Panc1 (cell line): ENCODE measurements at regions not wholly inside any gene's neighbourhood (a gene's known extent, or its start where the extent isn't known, plus 50 kb on each side); places are given as distances from the start of the nearest gene placed in this dataset.
A peak's percentile ranks its signal among the peaks of the same experiment; 100 is the strongest.

Source experiments
- ATAC-seq: fragments of 200-7000 bp; cut with Tn5 transposase; 2 replicates; pipeline ENCODE4 v1.9.1; 2020; ENCODE audit warnings: mild to moderate bottlenecking, moderate library complexity
- BruUV-seq: library from RNA; stranded (reverse); fragments of 400-500 nt; replicated peaks from 2 replicates; lab custom pipeline; 2021; lab: Mats Ljungman, UMichigan
- CTCF ChIA-PET: fragments of 300-600 bp; sonication (Branson Sonifier 250); formaldehyde crosslinking; loops from one replicate; lab custom pipeline; 2022; ENCODE audit warnings: antibody characterized with exemption; lab: Charles Lee
- POLR2A ChIA-PET: fragments of 300-600 bp; sonication (Branson Sonifier 250); formaldehyde crosslinking; loops from one replicate; lab custom pipeline; 2022; ENCODE audit warnings: antibody characterized with exemption; lab: Charles Lee
- DNase-seq: peaks from one replicate; pipeline ENCODE4 v3.0.0-alpha.2; 2010; ENCODE audit warnings: low read depth, low spot score
- H3K27ac ChIP-seq: 2 replicates; pipeline ENCODE4 v1.5.1; 2011; ENCODE audit warnings: mild to moderate bottlenecking, low read length, inconsistent platforms
- H3K27me3 ChIP-seq: fragments of 200-500 bp; sonication (Bioruptor generic); 2 replicates; pipeline ENCODE4 v1.6.0; 2014; ENCODE audit warnings: low read length, inconsistent platforms; ENCODE audit not compliant: control insufficient read depth, insufficient read depth
- H3K36me3 ChIP-seq: fragments of 200-500 bp; sonication (Bioruptor generic); 2 replicates; pipeline ENCODE4 v1.5.1; 2014; ENCODE audit warnings: inconsistent platforms, mild to moderate bottlenecking, low read length, moderate library complexity; ENCODE audit not compliant: control insufficient read depth, insufficient read depth
- H3K4me1 ChIP-seq: 2 replicates; pipeline ENCODE4 v1.5.1; 2011; ENCODE audit warnings: inconsistent platforms, mild to moderate bottlenecking, low read length, moderate library complexity; ENCODE audit not compliant: control insufficient read depth, insufficient read depth
- H3K4me3 ChIP-seq, 2 experiments: 2 replicates each; pipeline ENCODE4 v1.5.1; 2011 to 2012; ENCODE audit warnings: low read depth in 2 of 2, low read length in 2 of 2, mild to moderate bottlenecking in 2 of 2, inconsistent platforms in 1 of 2, moderate library complexity in 1 of 2
- H3K9me3 ChIP-seq: fragments of 200-500 bp; sonication (Bioruptor generic); 2 replicates; pipeline ENCODE4 v1.5.1; 2014; ENCODE audit warnings: low read depth, mild to moderate bottlenecking, inconsistent platforms, low read length, moderate library complexity; ENCODE audit not compliant: control insufficient read depth, insufficient read depth
- POLR2AphosphoS5 ChIP-seq: IDR thresholded peaks from 2 replicates; pipeline ENCODE4 v1.6.1; 2012; ENCODE audit warnings: mild to moderate bottlenecking, low read depth, low read length, moderate library complexity
- SIN3A ChIP-seq: IDR thresholded peaks from 2 replicates; pipeline ENCODE4 v1.6.1; 2012; ENCODE audit warnings: low read depth, mild to moderate bottlenecking, low read length, moderate library complexity, borderline replicate concordance; ENCODE audit not compliant: insufficient read depth
- TCF7L2 ChIP-seq: IDR thresholded peaks from 2 replicates; pipeline ENCODE4 v1.6.1; 2011; ENCODE audit warnings: mild to moderate bottlenecking, low read depth, low read length, inconsistent platforms
- in situ Hi-C: cut with HindIII; loops from 2 replicates; pipeline ENCODE4 v1.10.0; 2016; ENCODE audit warnings: low sequenced_read_pairs, low pct_unique_long_range_greater_than_20kb
- intact Hi-C: fragments of 100-400 bp; cut with micrococcal nuclease; formaldehyde crosslinking; loops from one replicate; pipeline ENCODE4 v1.10.0; 2022; ENCODE audit not compliant: unreplicated experiment
- TF ChIP-seq, protein P1 (sequence below): fragments of 450-650 bp; IDR thresholded peaks from 2 replicates; pipeline ENCODE4 v1.5.1; 2017; ENCODE audit warnings: mild to moderate bottlenecking
- TF ChIP-seq, protein P2 (sequence below), 2 experiments: IDR thresholded peaks; 2 replicates each; pipeline ENCODE4 v1.6.1; 2011 to 2012; ENCODE audit warnings: low read depth in 2 of 2, control low read depth in 1 of 2, low read length in 1 of 2, mild to moderate bottlenecking in 1 of 2, moderate library complexity in 1 of 2; ENCODE audit not compliant: insufficient read depth in 1 of 2

DNA sequence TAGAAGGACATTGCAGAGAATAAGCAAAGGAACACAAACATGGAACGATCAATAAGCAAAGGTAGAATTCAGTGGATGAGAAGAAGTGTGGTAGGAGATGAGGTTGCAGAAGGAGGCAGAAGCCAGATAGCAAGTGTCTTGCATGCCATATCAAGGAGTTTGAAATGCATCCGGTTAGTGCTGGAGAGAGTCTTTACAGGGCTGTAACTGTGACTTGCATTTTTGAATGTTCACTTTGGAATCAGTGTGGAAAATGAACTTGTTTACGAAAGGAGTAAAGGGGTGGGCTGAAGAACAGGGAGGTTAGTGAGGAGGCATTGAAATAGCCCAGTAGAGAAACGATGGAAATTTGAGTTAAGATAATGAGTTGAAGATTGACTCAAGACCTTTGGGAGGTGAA lies 90.7 kb upstream of the MBNL2 start:
- Histone ChIP-seq H3K36me3 (no peaks in the 10 kb centered on the region), H3K9me3 (no peaks in the 10 kb centered on the region), H3K27me3 (no peaks in the 10 kb centered on the region), H3K4me3 (no peak overlapping the region), H3K4me1 (peaks cover 37% of the 10 kb centered on the region), H3K27ac (peak overlapping the region; percentile 61)
- ATAC-seq (no peak), DNase-seq (no peak)
- TF ChIP-seq, protein P1, sequence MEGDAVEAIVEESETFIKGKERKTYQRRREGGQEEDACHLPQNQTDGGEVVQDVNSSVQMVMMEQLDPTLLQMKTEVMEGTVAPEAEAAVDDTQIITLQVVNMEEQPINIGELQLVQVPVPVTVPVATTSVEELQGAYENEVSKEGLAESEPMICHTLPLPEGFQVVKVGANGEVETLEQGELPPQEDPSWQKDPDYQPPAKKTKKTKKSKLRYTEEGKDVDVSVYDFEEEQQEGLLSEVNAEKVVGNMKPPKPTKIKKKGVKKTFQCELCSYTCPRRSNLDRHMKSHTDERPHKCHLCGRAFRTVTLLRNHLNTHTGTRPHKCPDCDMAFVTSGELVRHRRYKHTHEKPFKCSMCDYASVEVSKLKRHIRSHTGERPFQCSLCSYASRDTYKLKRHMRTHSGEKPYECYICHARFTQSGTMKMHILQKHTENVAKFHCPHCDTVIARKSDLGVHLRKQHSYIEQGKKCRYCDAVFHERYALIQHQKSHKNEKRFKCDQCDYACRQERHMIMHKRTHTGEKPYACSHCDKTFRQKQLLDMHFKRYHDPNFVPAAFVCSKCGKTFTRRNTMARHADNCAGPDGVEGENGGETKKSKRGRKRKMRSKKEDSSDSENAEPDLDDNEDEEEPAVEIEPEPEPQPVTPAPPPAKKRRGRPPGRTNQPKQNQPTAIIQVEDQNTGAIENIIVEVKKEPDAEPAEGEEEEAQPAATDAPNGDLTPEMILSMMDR: no peak
- no peak for TF ChIP-seq TCF7L2
- TF ChIP-seq, protein P2, sequence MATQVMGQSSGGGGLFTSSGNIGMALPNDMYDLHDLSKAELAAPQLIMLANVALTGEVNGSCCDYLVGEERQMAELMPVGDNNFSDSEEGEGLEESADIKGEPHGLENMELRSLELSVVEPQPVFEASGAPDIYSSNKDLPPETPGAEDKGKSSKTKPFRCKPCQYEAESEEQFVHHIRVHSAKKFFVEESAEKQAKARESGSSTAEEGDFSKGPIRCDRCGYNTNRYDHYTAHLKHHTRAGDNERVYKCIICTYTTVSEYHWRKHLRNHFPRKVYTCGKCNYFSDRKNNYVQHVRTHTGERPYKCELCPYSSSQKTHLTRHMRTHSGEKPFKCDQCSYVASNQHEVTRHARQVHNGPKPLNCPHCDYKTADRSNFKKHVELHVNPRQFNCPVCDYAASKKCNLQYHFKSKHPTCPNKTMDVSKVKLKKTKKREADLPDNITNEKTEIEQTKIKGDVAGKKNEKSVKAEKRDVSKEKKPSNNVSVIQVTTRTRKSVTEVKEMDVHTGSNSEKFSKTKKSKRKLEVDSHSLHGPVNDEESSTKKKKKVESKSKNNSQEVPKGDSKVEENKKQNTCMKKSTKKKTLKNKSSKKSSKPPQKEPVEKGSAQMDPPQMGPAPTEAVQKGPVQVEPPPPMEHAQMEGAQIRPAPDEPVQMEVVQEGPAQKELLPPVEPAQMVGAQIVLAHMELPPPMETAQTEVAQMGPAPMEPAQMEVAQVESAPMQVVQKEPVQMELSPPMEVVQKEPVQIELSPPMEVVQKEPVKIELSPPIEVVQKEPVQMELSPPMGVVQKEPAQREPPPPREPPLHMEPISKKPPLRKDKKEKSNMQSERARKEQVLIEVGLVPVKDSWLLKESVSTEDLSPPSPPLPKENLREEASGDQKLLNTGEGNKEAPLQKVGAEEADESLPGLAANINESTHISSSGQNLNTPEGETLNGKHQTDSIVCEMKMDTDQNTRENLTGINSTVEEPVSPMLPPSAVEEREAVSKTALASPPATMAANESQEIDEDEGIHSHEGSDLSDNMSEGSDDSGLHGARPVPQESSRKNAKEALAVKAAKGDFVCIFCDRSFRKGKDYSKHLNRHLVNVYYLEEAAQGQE (IDR thresholded peaks at IDR 0.05; ENCODE audit: insufficient read depth in 1 of 2, low read depth in 2 of 2, low read length in 1 of 2): no peak
- no peak for TF ChIP-seq SIN3A
- no peak for TF ChIP-seq POLR2AphosphoS5
- in situ Hi-C loops: no loop called here
- intact Hi-C loops: no loop called here
- BruUV-seq: no TSS peak
- ChIA-PET POLR2A (no interaction called here), CTCF (no interaction called here)

DNA sequence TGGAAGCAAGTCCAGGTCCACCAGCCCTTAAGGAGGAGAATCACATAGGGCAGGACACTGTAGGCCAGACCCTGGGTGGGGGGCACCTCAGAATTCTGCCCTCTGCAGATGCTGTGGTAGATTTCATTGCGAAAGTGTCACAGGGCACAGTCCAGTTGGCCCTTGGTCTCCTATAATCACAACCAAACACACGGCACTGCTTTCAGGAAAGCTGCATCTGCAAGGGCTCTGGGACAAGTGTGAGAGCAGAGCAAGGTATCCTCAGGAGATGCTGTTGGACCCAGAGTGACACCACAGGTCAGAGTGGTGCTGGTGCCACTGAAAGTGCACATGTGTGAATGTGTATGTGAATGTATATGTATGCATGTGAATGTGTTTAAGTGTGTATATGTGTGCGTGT lies 88.6 kb upstream of the MBNL2 start:
- POLR2A ChIA-PET: no interaction called here
- ATAC-seq (peak; percentile 50), DNase-seq (no peak)
- Histone ChIP-seq H3K4me1 (peaks cover 42% of the 10 kb centered on the region), H3K27me3 (no peaks in the 10 kb centered on the region), H3K27ac (peak overlapping the region; percentile 74), H3K9me3 (no peaks in the 10 kb centered on the region), H3K36me3 (no peaks in the 10 kb centered on the region), H3K4me3 (no peak overlapping the region)
- in situ Hi-C loops: no loop called here
- CTCF ChIA-PET: no interaction called here
- TF ChIP-seq SIN3A (no peak), POLR2AphosphoS5 (no peak)
- TF ChIP-seq, protein P1: no peak
- TF ChIP-seq, protein P2 (IDR thresholded peaks at IDR 0.05; ENCODE audit: insufficient read depth in 1 of 2, low read depth in 2 of 2, low read length in 1 of 2): no peak
- no TSS peak for BruUV-seq
- intact Hi-C loops: no loop called here
